ENCODE measurements at regions not wholly inside any gene's neighbourhood (a gene's known extent, or its start where the extent isn't known, plus 50 kb on each side); places are given as distances from the start of the nearest gene placed in this dataset.

GRCh38 chr2:5359397-5359796, 332.8 kb upstream of the SOX11 start:
- no peaks in the 10 kb centered on the region for H3K4me1 ChIP-seq
- intact Hi-C loops (cut with DNase I; ENCODE audit: low total_unique reads): no loop called here
- no peaks in the 10 kb centered on the region for H3K36me3 ChIP-seq (ENCODE audit: low read depth, missing control alignments)
- no peak for DNase-seq
- TF ChIP-seq CTCF (IDR thresholded peaks at IDR 0.05): no peak
- TF ChIP-seq POLR2A (IDR thresholded peaks at IDR 0.05): no peak
- WGBS, 2 donors: 43 to 50% methylated on average over 6 of the region's 6 CpGs
- H3K4me3 ChIP-seq: no peak overlapping the region
- H3K27me3 ChIP-seq: no peaks in the 10 kb centered on the region
- H3K27ac ChIP-seq: no peak overlapping the region
- H3K9me3 ChIP-seq: no peaks in the 10 kb centered on the region

- Histone ChIP-seq H3K4me1 (no peaks in the 10 kb centered on the region), H3K27ac (no peak overlapping the region), H3K9me3 (no peaks in the 10 kb centered on the region), H3K36me3 (ENCODE audit: low read depth, missing control alignments) (no peaks in the 10 kb centered on the region), H3K4me3 (no peak overlapping the region), H3K27me3 (no peaks in the 10 kb centered on the region)
- no peak for DNase-seq
- TF ChIP-seq CTCF (IDR thresholded peaks at IDR 0.05): no peak
- no peak for TF ChIP-seq POLR2A (IDR thresholded peaks at IDR 0.05)
- WGBS, 2 donors: 79 to 91% methylated on average over 9 of the region's 9 CpGs
- intact Hi-C loops (cut with DNase I; ENCODE audit: low total_unique reads): no loop called here
These were observed 332.1 kb upstream of the SOX11 start for GRCh38 chr2:5360081-5360480.

DNA sequence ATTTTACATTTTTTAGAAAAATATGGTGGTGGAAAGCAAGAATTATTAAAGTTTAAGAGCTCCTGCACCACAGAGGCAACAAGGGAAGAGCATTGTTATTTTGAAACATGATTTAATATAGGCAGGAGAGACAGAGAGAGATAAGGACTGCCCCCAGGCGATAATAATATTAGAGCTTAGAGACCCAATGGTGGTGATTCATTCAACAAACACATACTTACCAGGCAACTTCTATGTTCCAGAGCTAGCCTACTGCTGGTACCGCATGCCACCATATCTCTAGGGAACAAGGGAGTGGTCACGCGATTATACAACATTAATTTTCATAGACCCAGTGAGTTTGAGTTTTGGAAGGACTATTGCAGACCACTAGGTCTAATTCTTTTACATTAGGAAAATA, 327.8 kb upstream of the SOX11 start:
- 92 to 98% methylated on average over 4 of the region's 4 CpGs for WGBS, 2 donors
- intact Hi-C loops (cut with DNase I; ENCODE audit: low total_unique reads): no loop called here
- TF ChIP-seq CTCF (IDR thresholded peaks at IDR 0.05) (no peak), POLR2A (IDR thresholded peaks at IDR 0.05) (no peak)
- no peaks in the 10 kb centered on the region for H3K27me3 ChIP-seq
- no peaks in the 10 kb centered on the region for H3K36me3 ChIP-seq (ENCODE audit: low read depth, missing control alignments)
- H3K4me3 ChIP-seq: no peak overlapping the region
- DNase-seq: no peak
- H3K27ac ChIP-seq: no peak overlapping the region
- H3K9me3 ChIP-seq: no peaks in the 10 kb centered on the region
- H3K4me1 ChIP-seq: no peaks in the 10 kb centered on the region

DNA sequence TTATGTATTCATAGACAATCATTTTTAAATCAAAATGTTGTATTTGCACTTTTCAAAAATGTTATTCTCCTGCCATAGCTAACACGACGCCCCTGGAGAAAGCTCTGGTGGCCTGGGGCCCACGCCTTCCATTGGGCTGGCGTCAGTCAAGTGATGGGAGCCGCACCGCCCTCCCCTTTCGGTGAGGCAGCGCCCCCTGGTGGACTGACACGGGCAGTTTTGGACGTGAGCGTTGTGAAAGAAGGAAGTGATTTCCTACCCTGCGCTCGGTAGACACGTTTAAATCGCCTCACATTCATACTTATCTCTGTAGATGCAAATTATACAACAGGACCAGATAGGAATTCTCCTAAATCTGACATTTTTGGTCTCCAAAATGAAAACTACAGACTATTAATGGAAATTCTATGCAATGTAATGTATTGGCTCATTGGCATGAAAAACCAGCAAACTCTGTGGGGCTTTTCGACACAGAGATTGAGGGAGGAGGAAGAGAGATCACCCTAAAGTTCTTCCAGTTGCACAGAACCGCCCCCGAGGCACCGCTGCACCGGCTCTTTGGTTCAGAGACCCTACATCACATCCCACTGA, 326.2 kb upstream of the SOX11 start:
- WGBS, 2 donors: 7 to 14% methylated on average over 20 of the region's 20 CpGs
- DNase-seq: peak; percentile 85

More for the DNA sequence above, 326.2 kb upstream of the SOX11 start:
- no peak overlapping the region for H3K4me3 ChIP-seq
- no peaks in the 10 kb centered on the region for H3K36me3 ChIP-seq (ENCODE audit: low read depth, missing control alignments)
- peak; percentile 60 to 86 (median 79) for TF ChIP-seq CTCF (IDR thresholded peaks at IDR 0.05)
- TF ChIP-seq POLR2A (IDR thresholded peaks at IDR 0.05): no peak
- H3K27me3 ChIP-seq: no peaks in the 10 kb centered on the region
- no peak overlapping the region for H3K27ac ChIP-seq
- no peaks in the 10 kb centered on the region for H3K4me1 ChIP-seq
- intact Hi-C loops (cut with DNase I; ENCODE audit: low total_unique reads): no loop called here
- no peaks in the 10 kb centered on the region for H3K9me3 ChIP-seq
